HEK293 (cell line): ENCODE measurements at regions not wholly inside any gene's neighbourhood (a gene's known extent, or its start where the extent isn't known, plus 50 kb on each side); places are given as distances from the start of the nearest gene placed in this dataset.

Experiments
- BCL11A ChIP-seq: fragments of 450-650 bp; formaldehyde crosslinking; IDR thresholded peaks from 2 replicates; pipeline ENCODE4 v1.5.1; 2016; ENCODE audit warnings: low read depth, missing biosample characterization, missing genetic modification characterization
- GLI2 ChIP-seq: fragments of 450-650 bp; formaldehyde crosslinking; IDR thresholded peaks from 2 replicates; pipeline ENCODE4; 2017; ENCODE audit warnings: missing biosample characterization, missing genetic modification characterization, low read depth, borderline replicate concordance
- GLIS1 ChIP-seq: fragments of 450-650 bp; formaldehyde crosslinking; IDR thresholded peaks from 2 replicates; pipeline ENCODE4 v1.5.1; 2016; ENCODE audit warnings: missing biosample characterization, missing genetic modification characterization
- HOXA7 ChIP-seq: sonication (generic); formaldehyde crosslinking; IDR thresholded peaks from 2 replicates; pipeline ENCODE4 v1.8.1; 2022; ENCODE audit warnings: missing genetic modification reagents, borderline replicate concordance
- KLF10 ChIP-seq: fragments of 450-650 bp; IDR thresholded peaks from 2 replicates; pipeline ENCODE4 v1.5.1; 2018; ENCODE audit warnings: missing biosample characterization, mild to moderate bottlenecking, missing genetic modification characterization
- KLF16 ChIP-seq: fragments of 450-650 bp; formaldehyde crosslinking; IDR thresholded peaks from 2 replicates; pipeline ENCODE4 v1.5.1; 2017; ENCODE audit warnings: missing biosample characterization, missing genetic modification characterization
- OVOL3 ChIP-seq: fragments of 450-650 bp; formaldehyde crosslinking; IDR thresholded peaks from 2 replicates; pipeline ENCODE4 v1.5.1; 2016; ENCODE audit warnings: missing biosample characterization, missing genetic modification characterization
- SALL2 ChIP-seq: fragments of 450-650 bp; formaldehyde crosslinking; IDR thresholded peaks from 2 replicates; pipeline ENCODE4 v1.5.0; 2017; ENCODE audit warnings: missing biosample characterization, mild to moderate bottlenecking, missing genetic modification characterization, borderline replicate concordance
- ZBTB17 ChIP-seq: fragments of 450-650 bp; formaldehyde crosslinking; IDR thresholded peaks from 2 replicates; pipeline ENCODE4 v1.5.1; 2016; ENCODE audit warnings: missing biosample characterization, missing genetic modification characterization
- ZFP3 ChIP-seq: fragments of 450-650 bp; formaldehyde crosslinking; IDR thresholded peaks from 2 replicates; pipeline ENCODE4 v1.5.1; 2016; ENCODE audit warnings: low read depth, missing biosample characterization, missing genetic modification characterization
- ZFP69B ChIP-seq: fragments of 450-650 bp; formaldehyde crosslinking; IDR thresholded peaks from 2 replicates; pipeline ENCODE4 v1.5.1; 2016; ENCODE audit warnings: missing biosample characterization, missing genetic modification characterization
- ZNF169 ChIP-seq: fragments of 450-650 bp; formaldehyde crosslinking; IDR thresholded peaks from 2 replicates; pipeline ENCODE4 v1.5.1; 2016; ENCODE audit warnings: missing biosample characterization, missing genetic modification characterization
- ZNF174 ChIP-seq: fragments of 450-650 bp; formaldehyde crosslinking; IDR thresholded peaks from 2 replicates; pipeline ENCODE4 v1.5.0; 2017; ENCODE audit warnings: missing biosample characterization, mild to moderate bottlenecking, missing genetic modification characterization
- ZNF184 ChIP-seq: fragments of 450-650 bp; IDR thresholded peaks from 2 replicates; pipeline ENCODE4 v1.5.1; 2018; ENCODE audit warnings: missing biosample characterization, mild to moderate bottlenecking, missing genetic modification characterization
- ZNF202 ChIP-seq: fragments of 450-650 bp; formaldehyde crosslinking; IDR thresholded peaks from 2 replicates; pipeline ENCODE4 v1.5.1; 2016; ENCODE audit warnings: missing biosample characterization, missing genetic modification characterization, borderline replicate concordance
- ZNF335 ChIP-seq: fragments of 450-650 bp; formaldehyde crosslinking; conservative IDR thresholded peaks from 2 replicates; pipeline ENCODE4 v1.5.1; 2016; ENCODE audit warnings: missing biosample characterization, missing genetic modification characterization
- ZNF366 ChIP-seq: fragments of 450-650 bp; formaldehyde crosslinking; conservative IDR thresholded peaks from 2 replicates; pipeline ENCODE4 v1.5.1; 2016; ENCODE audit warnings: missing biosample characterization, missing genetic modification characterization
- ZNF560 ChIP-seq: fragments of 450-650 bp; formaldehyde crosslinking; IDR thresholded peaks from 2 replicates; pipeline ENCODE4 v1.5.1; 2017; ENCODE audit warnings: missing biosample characterization, missing genetic modification characterization, borderline replicate concordance
- ZNF626 ChIP-seq: fragments of 450-650 bp; sonication (Bioruptor Pico); formaldehyde crosslinking; IDR thresholded peaks from 2 replicates; pipeline ENCODE4 v1.5.1; 2018; ENCODE audit warnings: missing biosample characterization, missing genetic modification characterization, inconsistent platforms
- ZNF658 ChIP-seq: fragments of 450-650 bp; formaldehyde crosslinking; IDR thresholded peaks from 2 replicates; pipeline ENCODE4; 2016; ENCODE audit warnings: missing biosample characterization, missing genetic modification characterization
- ZNF677 ChIP-seq: fragments of 450-650 bp; IDR thresholded peaks from 2 replicates; pipeline ENCODE4 v1.5.0; 2018; ENCODE audit warnings: missing biosample characterization, mild to moderate bottlenecking, missing genetic modification characterization, moderate library complexity
- ZNF701 ChIP-seq: fragments of 450-650 bp; formaldehyde crosslinking; IDR thresholded peaks from 2 replicates; pipeline ENCODE4 v1.5.1; 2016; ENCODE audit warnings: missing biosample characterization, missing genetic modification characterization
- ZNF777 ChIP-seq: fragments of 450-650 bp; formaldehyde crosslinking; IDR thresholded peaks from 2 replicates; pipeline ENCODE4 v1.5.1; 2017; ENCODE audit warnings: missing biosample characterization, missing genetic modification characterization, borderline replicate concordance
- ZNF791 ChIP-seq: fragments of 450-650 bp; formaldehyde crosslinking; IDR thresholded peaks from 2 replicates; pipeline ENCODE4 v1.5.1; 2016; ENCODE audit warnings: missing biosample characterization, missing genetic modification characterization
- ZSCAN30 ChIP-seq: fragments of 450-650 bp; IDR thresholded peaks from 2 replicates; pipeline ENCODE4 v1.5.1; 2018; ENCODE audit warnings: missing biosample characterization, mild to moderate bottlenecking, missing genetic modification characterization, moderate library complexity
- TF ChIP-seq, protein P1 (sequence below): fragments of 450-650 bp; formaldehyde crosslinking; IDR thresholded peaks from 2 replicates; pipeline ENCODE4; 2016; ENCODE audit warnings: missing biosample characterization, missing genetic modification characterization
- TF ChIP-seq, protein P2 (sequence below): fragments of 450-650 bp; formaldehyde crosslinking; IDR thresholded peaks from 2 replicates; pipeline ENCODE4 v1.5.1; 2016; ENCODE audit warnings: missing biosample characterization, missing genetic modification characterization
- TF ChIP-seq, protein P3 (sequence below): fragments of 450-650 bp; formaldehyde crosslinking; IDR thresholded peaks from 2 replicates; pipeline ENCODE4 v1.5.1; 2016; ENCODE audit warnings: missing biosample characterization, missing genetic modification characterization
- TF ChIP-seq, protein P4 (sequence below): fragments of 450-650 bp; formaldehyde crosslinking; conservative IDR thresholded peaks from 2 replicates; pipeline ENCODE4 v1.5.1; 2016; ENCODE audit warnings: low read depth, missing biosample characterization, missing genetic modification characterization
- TF ChIP-seq, protein P5 (sequence below): fragments of 450-650 bp; formaldehyde crosslinking; IDR thresholded peaks from 2 replicates; pipeline ENCODE4 v1.5.1; 2016; ENCODE audit warnings: missing biosample characterization, missing genetic modification characterization
- TF ChIP-seq, protein P6 (sequence below): fragments of 450-650 bp; formaldehyde crosslinking; IDR thresholded peaks from 2 replicates; pipeline ENCODE4 v1.5.1; 2016; ENCODE audit warnings: missing biosample characterization, missing genetic modification characterization

DNA sequence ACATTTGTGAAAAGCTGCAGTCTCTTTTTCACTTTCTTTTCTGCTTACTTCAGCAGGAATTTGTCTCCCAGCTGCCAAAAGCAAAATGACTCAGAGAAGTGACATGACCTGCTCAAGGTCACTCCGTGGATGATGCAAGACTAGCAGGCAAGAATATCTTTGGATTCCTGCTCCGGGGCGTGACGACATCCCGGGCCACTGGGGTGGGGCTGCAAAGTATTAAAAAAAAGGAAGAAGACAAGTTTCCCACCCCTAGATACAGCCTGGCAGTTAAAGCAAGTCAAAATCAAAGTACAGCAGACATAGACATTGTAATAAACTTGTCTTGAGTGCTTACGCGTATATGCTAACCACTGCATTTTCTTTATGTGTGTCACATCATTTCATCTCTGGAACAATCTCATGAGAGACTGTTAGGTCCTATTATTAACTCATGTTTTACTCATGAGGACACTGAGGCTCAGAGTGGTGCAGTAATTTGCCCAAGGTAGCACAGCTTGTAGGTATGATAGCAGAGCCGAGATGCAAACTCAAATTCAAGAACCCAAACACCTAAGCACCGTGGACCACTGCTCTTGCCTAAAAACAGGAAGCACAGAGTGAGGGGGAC, 485.2 kb upstream of the PROK2 start (continued):
- TF ChIP-seq ZNF202 (tag by site-specific recombination) = no peak
- TF ChIP-seq, protein P1, sequence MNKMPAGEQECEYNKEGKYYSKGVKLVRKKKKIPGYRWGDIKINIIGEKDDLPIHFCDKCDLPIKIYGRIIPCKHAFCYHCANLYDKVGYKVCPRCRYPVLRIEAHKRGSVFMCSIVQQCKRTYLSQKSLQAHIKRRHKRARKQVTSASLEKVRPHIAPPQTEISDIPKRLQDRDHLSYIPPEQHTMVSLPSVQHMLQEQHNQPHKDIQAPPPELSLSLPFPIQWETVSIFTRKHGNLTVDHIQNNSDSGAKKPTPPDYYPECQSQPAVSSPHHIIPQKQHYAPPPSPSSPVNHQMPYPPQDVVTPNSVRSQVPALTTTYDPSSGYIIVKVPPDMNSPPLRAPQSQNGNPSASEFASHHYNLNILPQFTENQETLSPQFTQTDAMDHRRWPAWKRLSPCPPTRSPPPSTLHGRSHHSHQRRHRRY (tag by site-specific recombination) = no peak
- no peak for TF ChIP-seq ZNF169 (tag by site-specific recombination)
- TF ChIP-seq ZBTB17 (tag by site-specific recombination) = peak; percentile 30; the same call in 1 of the 2 replicates
- TF ChIP-seq, protein P2, sequence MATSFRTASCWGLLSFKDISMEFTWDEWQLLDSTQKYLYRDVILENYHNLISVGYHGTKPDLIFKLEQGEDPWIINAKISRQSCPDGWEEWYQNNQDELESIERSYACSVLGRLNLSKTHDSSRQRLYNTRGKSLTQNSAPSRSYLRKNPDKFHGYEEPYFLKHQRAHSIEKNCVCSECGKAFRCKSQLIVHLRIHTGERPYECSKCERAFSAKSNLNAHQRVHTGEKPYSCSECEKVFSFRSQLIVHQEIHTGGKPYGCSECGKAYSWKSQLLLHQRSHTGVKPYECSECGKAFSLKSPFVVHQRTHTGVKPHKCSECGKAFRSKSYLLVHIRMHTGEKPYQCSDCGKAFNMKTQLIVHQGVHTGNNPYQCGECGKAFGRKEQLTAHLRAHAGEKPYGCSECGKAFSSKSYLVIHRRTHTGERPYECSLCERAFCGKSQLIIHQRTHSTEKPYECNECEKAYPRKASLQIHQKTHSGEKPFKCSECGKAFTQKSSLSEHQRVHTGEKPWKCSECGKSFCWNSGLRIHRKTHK (tag by site-specific recombination) = no peak
- 0 out of 2 replicates have a peak, but pooled peaks have one; percentile 23 for TF ChIP-seq ZFP69B
- TF ChIP-seq GLI2 (tag by site-specific recombination) = no peak
- TF ChIP-seq, protein P3, sequence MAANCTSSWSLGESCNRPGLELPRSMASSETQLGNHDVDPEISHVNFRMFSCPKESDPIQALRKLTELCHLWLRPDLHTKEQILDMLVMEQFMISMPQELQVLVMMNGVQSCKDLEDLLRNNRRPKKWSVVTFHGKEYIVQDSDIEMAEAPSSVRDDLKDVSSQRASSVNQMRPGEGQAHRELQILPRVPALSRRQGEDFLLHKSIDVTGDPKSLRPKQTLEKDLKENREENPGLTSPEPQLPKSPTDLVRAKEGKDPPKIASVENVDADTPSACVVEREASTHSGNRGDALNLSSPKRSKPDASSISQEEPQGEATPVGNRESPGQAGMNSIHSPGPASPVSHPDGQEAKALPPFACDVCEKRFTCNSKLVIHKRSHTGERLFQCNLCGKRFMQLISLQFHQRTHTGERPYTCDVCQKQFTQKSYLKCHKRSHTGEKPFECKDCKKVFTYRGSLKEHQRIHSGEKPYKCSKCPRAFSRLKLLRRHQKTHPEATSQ (tag by site-specific recombination) = no peak
- TF ChIP-seq ZFP3 = no peak
- TF ChIP-seq OVOL3 (tag by site-specific recombination) = no peak
- TF ChIP-seq ZNF701 (tag by site-specific recombination) = no peak
- no peak for TF ChIP-seq SALL2 (tag by site-specific recombination)
- 0 out of 2 replicates have a peak, but pooled peaks have one; percentile 16 for TF ChIP-seq ZNF335 (tag by site-specific recombination)
- TF ChIP-seq, protein P4, sequence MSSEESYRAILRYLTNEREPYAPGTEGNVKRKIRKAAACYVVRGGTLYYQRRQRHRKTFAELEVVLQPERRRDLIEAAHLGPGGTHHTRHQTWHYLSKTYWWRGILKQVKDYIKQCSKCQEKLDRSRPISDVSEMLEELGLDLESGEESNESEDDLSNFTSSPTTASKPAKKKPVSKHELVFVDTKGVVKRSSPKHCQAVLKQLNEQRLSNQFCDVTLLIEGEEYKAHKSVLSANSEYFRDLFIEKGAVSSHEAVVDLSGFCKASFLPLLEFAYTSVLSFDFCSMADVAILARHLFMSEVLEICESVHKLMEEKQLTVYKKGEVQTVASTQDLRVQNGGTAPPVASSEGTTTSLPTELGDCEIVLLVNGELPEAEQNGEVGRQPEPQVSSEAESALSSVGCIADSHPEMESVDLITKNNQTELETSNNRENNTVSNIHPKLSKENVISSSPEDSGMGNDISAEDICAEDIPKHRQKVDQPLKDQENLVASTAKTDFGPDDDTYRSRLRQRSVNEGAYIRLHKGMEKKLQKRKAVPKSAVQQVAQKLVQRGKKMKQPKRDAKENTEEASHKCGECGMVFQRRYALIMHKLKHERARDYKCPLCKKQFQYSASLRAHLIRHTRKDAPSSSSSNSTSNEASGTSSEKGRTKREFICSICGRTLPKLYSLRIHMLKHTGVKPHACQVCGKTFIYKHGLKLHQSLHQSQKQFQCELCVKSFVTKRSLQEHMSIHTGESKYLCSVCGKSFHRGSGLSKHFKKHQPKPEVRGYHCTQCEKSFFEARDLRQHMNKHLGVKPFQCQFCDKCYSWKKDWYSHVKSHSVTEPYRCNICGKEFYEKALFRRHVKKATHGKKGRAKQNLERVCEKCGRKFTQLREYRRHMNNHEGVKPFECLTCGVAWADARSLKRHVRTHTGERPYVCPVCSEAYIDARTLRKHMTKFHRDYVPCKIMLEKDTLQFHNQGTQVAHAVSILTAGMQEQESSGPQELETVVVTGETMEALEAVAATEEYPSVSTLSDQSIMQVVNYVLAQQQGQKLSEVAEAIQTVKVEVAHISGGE = no peak
- TF ChIP-seq ZNF560 (tag by site-specific recombination) = no peak
- TF ChIP-seq, protein P5, sequence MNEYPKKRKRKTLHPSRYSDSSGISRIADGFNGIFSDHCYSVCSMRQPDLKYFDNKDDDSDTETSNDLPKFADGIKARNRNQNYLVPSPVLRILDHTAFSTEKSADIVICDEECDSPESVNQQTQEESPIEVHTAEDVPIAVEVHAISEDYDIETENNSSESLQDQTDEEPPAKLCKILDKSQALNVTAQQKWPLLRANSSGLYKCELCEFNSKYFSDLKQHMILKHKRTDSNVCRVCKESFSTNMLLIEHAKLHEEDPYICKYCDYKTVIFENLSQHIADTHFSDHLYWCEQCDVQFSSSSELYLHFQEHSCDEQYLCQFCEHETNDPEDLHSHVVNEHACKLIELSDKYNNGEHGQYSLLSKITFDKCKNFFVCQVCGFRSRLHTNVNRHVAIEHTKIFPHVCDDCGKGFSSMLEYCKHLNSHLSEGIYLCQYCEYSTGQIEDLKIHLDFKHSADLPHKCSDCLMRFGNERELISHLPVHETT (tag by site-specific recombination) = no peak
- TF ChIP-seq ZNF658 (tag by site-specific recombination) = no peak
- TF ChIP-seq ZNF677 (tag by site-specific recombination) = no peak
- 0 out of 2 replicates have a peak, but pooled peaks have one; percentile 37 for TF ChIP-seq BCL11A
- no peak for TF ChIP-seq ZNF791 (tag by site-specific recombination)
- no peak for TF ChIP-seq GLIS1 (tag by site-specific recombination)
- no peak for TF ChIP-seq HOXA7 (CRISPR knock-in tag)
- TF ChIP-seq ZNF184 (tag by site-specific recombination) = no peak
- TF ChIP-seq, protein P6, sequence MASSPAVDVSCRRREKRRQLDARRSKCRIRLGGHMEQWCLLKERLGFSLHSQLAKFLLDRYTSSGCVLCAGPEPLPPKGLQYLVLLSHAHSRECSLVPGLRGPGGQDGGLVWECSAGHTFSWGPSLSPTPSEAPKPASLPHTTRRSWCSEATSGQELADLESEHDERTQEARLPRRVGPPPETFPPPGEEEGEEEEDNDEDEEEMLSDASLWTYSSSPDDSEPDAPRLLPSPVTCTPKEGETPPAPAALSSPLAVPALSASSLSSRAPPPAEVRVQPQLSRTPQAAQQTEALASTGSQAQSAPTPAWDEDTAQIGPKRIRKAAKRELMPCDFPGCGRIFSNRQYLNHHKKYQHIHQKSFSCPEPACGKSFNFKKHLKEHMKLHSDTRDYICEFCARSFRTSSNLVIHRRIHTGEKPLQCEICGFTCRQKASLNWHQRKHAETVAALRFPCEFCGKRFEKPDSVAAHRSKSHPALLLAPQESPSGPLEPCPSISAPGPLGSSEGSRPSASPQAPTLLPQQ = peak; percentile 50; the same call in 1 of the 2 replicates
- TF ChIP-seq ZNF777 (tag by site-specific recombination) = no peak
- TF ChIP-seq ZNF626 (tag by site-specific recombination) = no peak
- peak; percentile 64 for TF ChIP-seq KLF10 (tag by site-specific recombination)
- no peak for TF ChIP-seq KLF16 (tag by site-specific recombination)
- no peak for TF ChIP-seq ZSCAN30
- TF ChIP-seq ZNF366 (tag by site-specific recombination) = peak; percentile 32; the same call in 1 of the 2 replicates
- no peak for TF ChIP-seq ZNF174
